ENCODE measurements at regions not wholly inside any gene's neighbourhood (a gene's known extent, or its start where the extent isn't known, plus 50 kb on each side); places are given as distances from the start of the nearest gene placed in this dataset.

DNA sequence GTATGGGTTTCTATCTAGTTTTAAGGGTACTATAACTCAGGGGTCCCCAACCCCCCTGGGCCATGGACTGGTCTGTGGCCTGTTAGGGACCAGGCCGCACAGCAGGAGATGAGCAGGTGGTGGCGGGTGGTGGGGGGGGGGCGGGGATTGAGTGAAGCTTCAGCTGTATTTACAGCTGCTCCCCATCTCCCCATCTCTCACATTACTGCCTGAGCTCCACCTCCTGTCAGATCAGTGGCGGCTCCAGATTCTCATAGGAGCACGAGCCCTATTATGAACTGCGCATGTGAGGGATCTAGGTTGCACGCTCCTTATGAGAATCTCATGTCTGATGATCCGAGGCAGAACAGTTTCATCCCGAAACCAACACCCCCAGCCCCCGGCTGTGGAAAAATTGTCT is 95.1 kb upstream of the SLC45A1 start:
- TF ChIP-seq EP300 (IDR thresholded peaks at IDR 0.05; ENCODE audit: borderline replicate concordance) (no peak), ZBTB7A (IDR thresholded peaks at IDR 0.05; ENCODE audit: low read depth) (no peak), TAF1 (IDR thresholded peaks at IDR 0.05; ENCODE audit: low read depth) (no peak), TCF12 (IDR thresholded peaks at IDR 0.05; ENCODE audit: low read depth) (no peak), CREB1 (IDR thresholded peaks at IDR 0.05; ENCODE audit: low read depth) (no peak), YY1 (IDR thresholded peaks at IDR 0.05; ENCODE audit: low read depth) (no peak), EGR1 (IDR thresholded peaks at IDR 0.05) (no peak), CEBPB (IDR thresholded peaks at IDR 0.05) (no peak), RAD21 (IDR thresholded peaks at IDR 0.05; ENCODE audit: low read depth) (no peak), NFIC (IDR thresholded peaks at IDR 0.05) (no peak), FOXM1 (IDR thresholded peaks at IDR 0.05; ENCODE audit: borderline replicate concordance, low read depth) (no peak), MAX (IDR thresholded peaks at IDR 0.05) (no peak)

DNA sequence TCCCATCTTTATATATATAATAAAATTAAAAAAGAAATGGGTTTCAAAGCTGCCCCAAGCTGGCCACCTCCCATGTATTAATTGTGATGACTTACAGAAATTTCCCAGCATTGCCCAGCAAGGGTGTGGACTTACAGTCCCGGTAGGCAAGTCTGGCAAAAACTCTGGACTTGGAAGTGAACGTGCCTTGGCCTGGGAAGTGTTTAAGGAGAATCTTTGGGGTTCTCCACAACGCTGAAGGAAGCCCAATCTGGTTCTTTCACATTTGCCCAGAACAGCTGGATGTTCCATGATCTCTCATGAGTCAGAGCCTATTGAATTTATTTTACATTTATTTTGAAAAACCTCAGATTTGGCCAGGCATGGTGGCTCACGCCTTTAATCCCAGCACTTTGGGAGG is 98.4 kb upstream of the SLC45A1 start:
- TF ChIP-seq FOXM1 (IDR thresholded peaks at IDR 0.05; ENCODE audit: borderline replicate concordance, low read depth) (no peak), TCF12 (IDR thresholded peaks at IDR 0.05; ENCODE audit: low read depth) (no peak), EP300 (IDR thresholded peaks at IDR 0.05; ENCODE audit: borderline replicate concordance) (no peak), MAX (IDR thresholded peaks at IDR 0.05) (no peak), CREB1 (IDR thresholded peaks at IDR 0.05; ENCODE audit: low read depth) (no peak), NFIC (IDR thresholded peaks at IDR 0.05) (no peak), TAF1 (IDR thresholded peaks at IDR 0.05; ENCODE audit: low read depth) (no peak), RAD21 (IDR thresholded peaks at IDR 0.05; ENCODE audit: low read depth) (no peak), CEBPB (IDR thresholded peaks at IDR 0.05) (no peak)
- TF ChIP-seq, protein P1, sequence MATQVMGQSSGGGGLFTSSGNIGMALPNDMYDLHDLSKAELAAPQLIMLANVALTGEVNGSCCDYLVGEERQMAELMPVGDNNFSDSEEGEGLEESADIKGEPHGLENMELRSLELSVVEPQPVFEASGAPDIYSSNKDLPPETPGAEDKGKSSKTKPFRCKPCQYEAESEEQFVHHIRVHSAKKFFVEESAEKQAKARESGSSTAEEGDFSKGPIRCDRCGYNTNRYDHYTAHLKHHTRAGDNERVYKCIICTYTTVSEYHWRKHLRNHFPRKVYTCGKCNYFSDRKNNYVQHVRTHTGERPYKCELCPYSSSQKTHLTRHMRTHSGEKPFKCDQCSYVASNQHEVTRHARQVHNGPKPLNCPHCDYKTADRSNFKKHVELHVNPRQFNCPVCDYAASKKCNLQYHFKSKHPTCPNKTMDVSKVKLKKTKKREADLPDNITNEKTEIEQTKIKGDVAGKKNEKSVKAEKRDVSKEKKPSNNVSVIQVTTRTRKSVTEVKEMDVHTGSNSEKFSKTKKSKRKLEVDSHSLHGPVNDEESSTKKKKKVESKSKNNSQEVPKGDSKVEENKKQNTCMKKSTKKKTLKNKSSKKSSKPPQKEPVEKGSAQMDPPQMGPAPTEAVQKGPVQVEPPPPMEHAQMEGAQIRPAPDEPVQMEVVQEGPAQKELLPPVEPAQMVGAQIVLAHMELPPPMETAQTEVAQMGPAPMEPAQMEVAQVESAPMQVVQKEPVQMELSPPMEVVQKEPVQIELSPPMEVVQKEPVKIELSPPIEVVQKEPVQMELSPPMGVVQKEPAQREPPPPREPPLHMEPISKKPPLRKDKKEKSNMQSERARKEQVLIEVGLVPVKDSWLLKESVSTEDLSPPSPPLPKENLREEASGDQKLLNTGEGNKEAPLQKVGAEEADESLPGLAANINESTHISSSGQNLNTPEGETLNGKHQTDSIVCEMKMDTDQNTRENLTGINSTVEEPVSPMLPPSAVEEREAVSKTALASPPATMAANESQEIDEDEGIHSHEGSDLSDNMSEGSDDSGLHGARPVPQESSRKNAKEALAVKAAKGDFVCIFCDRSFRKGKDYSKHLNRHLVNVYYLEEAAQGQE (IDR thresholded peaks at IDR 0.05; ENCODE audit: low read depth) = no peak
- TF ChIP-seq, protein P2, sequence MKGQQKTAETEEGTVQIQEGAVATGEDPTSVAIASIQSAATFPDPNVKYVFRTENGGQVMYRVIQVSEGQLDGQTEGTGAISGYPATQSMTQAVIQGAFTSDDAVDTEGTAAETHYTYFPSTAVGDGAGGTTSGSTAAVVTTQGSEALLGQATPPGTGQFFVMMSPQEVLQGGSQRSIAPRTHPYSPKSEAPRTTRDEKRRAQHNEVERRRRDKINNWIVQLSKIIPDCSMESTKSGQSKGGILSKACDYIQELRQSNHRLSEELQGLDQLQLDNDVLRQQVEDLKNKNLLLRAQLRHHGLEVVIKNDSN (IDR thresholded peaks at IDR 0.05) = no peak

DNA sequence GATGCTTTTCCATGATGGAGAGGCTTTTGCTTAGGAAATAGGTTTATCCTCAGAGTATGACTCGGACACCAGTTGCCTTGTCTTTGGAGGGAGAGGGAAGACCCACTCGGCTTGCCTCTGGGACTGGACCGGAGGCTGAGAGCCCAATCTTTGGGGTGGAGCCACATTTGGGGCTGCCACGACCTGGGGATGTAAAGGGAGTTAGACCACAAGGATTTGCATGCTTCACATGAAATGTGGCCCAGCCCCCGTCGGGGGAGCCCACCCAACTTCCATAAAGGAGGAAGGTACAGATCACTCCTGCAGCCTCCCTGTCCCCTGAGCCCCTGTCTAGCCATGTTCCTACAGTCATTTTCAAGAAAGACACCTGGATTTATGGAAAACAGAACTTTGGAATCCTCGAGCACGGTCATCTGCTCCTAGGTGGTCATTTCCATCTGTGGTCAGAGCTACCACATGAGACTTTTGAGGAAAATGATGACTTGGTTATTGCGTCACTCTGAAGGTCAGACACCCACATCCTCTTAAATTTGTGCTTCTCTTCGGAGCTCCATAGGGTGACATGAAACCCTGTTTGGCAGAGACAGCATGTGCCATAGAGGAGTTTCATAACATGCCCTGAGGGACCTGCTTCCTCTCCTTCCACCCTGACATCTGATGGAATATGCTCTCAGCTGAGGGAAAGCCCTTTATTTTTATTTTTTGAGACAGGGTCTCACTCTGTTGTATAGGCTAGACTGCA is 99.4 kb upstream of the SLC45A1 start:
- TF ChIP-seq FOXM1 (IDR thresholded peaks at IDR 0.05; ENCODE audit: borderline replicate concordance, low read depth) = no peak
- no peak for TF ChIP-seq TCF12 (IDR thresholded peaks at IDR 0.05; ENCODE audit: low read depth)
- TF ChIP-seq, protein P1 (IDR thresholded peaks at IDR 0.05; ENCODE audit: low read depth) = no peak
- TF ChIP-seq ZBTB7A (IDR thresholded peaks at IDR 0.05; ENCODE audit: low read depth) = no peak

DNA sequence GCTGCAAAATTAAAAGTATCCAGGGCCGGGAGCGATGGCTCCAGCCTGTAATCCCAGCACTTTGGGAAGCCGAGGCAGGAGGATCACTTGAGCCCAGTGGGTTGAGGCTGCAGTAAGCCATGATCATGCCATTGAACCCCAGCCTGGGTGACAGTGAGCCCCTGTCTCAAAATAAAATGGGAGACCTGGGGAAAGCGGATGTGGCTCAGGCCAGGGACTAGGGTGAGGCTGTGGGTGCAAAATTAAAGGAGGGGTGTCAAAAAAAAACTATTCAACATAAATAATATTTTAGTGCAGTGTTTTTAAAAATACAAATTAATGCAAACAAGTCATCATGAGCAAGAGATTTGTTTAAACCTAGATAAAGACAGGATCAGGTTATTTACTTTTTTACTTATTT is 100.1 kb upstream of the SLC45A1 start:
- TF ChIP-seq MAX (IDR thresholded peaks at IDR 0.05) = no peak
- TF ChIP-seq ZBTB7A (IDR thresholded peaks at IDR 0.05; ENCODE audit: low read depth) = no peak
- TF ChIP-seq TCF12 (IDR thresholded peaks at IDR 0.05; ENCODE audit: low read depth) = no peak
- TF ChIP-seq, protein P1 (IDR thresholded peaks at IDR 0.05; ENCODE audit: low read depth) = no peak

DNA sequence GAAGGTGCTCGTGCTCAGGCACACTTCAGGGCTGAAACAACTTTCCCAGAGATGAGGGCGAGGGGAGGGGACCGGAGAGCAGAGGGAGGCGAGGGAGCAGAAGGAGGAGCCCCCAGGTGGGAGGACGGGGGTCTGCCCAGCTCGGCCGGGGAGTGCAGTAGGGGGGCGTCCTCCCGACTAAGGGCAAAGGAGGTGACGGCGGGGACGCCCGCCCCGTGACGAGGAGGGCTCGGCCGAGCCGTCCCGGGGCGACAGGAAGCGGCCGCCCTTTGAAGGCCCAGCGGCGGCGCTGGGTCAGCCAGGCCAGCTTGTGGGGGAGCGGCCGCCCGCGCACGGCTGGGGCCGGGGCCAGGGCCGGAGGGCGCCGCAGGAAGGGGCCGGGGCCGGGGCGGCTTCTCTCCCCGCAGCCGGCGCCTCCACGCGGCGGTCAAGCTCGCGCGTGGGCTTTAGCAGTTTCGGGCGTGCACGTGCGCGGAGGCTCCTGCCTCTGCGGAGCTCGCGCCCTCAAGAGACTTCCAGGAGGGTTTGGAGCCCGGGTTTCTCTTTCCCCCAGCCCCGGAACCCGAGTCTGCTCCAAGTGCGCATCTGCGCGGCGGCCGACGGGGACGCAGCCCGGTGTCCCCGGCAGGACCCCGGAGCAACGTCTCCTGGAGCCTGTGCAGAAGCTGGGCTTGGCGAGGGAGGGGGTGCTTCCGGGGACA is 100.8 kb upstream of the SLC45A1 start:
- TF ChIP-seq TAF1 (IDR thresholded peaks at IDR 0.05; ENCODE audit: low read depth) (no peak), ZBTB7A (IDR thresholded peaks at IDR 0.05; ENCODE audit: low read depth) (no peak), MAX (IDR thresholded peaks at IDR 0.05) (no peak), CREB1 (IDR thresholded peaks at IDR 0.05; ENCODE audit: low read depth) (no peak), EGR1 (IDR thresholded peaks at IDR 0.05) (no peak), FOXM1 (IDR thresholded peaks at IDR 0.05; ENCODE audit: borderline replicate concordance, low read depth) (no peak), EP300 (IDR thresholded peaks at IDR 0.05; ENCODE audit: borderline replicate concordance) (no peak), TEAD4 (IDR thresholded peaks at IDR 0.05) (no peak), YY1 (IDR thresholded peaks at IDR 0.05; ENCODE audit: low read depth) (no peak), NFIC (IDR thresholded peaks at IDR 0.05) (no peak), TCF12 (IDR thresholded peaks at IDR 0.05; ENCODE audit: low read depth) (no peak), RAD21 (IDR thresholded peaks at IDR 0.05; ENCODE audit: low read depth) (no peak), CEBPB (IDR thresholded peaks at IDR 0.05) (no peak)
- TF ChIP-seq, protein P2 (IDR thresholded peaks at IDR 0.05) = no peak
- TF ChIP-seq, protein P1 (IDR thresholded peaks at IDR 0.05; ENCODE audit: low read depth) = no peak

Measured in Ishikawa (cell line).